T-helper 17 cell (primary cell): ENCODE measurements at regions not wholly inside any gene's neighbourhood (a gene's known extent, or its start where the extent isn't known, plus 50 kb on each side); places are given as distances from the start of the nearest gene placed in this dataset.

Experiments
- ATAC-seq: fragments of 150-1000 bp; cut with Tn5 transposase; 2 replicates; pipeline ENCODE4 v1.10.0; 2021; ENCODE audit warnings: mild to moderate bottlenecking, moderate library complexity
- DNase-seq, 3 donors: peaks; one replicate each; pipeline versions ENCODE4 v3.0.0 to v3.0.0-alpha.2; 2020 to 2021
- H3K9me3 ChIP-seq: one replicate; pipeline ENCODE4 v1.7.0; 2013; ENCODE audit warnings: low read length, mild to moderate bottlenecking; ENCODE audit not compliant: control insufficient read depth, poor library complexity, severe bottlenecking
- H3K27ac Mint-ChIP-seq: one replicate; pipeline ENCODE4 v1.8.0; 2022; ENCODE audit warnings: mild to moderate bottlenecking, moderate library complexity, mixed read lengths
- H3K27me3 Mint-ChIP-seq: one replicate; pipeline ENCODE4 v1.8.0; 2022; ENCODE audit warnings: mixed read lengths
- H3K36me3 Mint-ChIP-seq: one replicate; pipeline ENCODE4 v1.8.0; 2022; ENCODE audit warnings: low read depth, mixed read lengths
- H3K4me1 Mint-ChIP-seq: one replicate; pipeline ENCODE4 v1.8.0; 2022; ENCODE audit warnings: mild to moderate bottlenecking, mixed read lengths
- H3K4me3 Mint-ChIP-seq: one replicate; pipeline ENCODE4 v1.8.0; 2022; ENCODE audit warnings: mild to moderate bottlenecking, moderate library complexity, mixed read lengths

DNA sequence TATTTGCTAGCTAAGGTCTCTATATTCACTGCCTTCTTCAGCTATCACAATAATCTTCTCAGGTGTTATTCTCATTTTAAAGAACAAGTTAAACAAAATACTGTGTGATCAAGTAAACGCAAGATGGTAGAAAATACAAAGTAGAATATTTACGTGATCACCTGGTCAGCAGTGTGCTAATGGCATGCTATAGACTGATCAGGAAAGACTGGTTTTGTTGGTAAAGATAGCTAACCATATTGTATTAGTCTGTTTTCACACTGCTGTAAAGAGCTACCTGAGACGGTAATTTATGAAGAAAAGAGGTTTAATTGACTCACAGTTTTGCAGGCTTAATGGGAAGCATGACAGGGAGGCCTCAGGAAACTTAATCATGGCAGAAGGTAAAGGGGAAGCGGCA lies 50.4 kb downstream of the ZBTB38 start:
- peaks cover 15% of the 10 kb centered on the region for H3K36me3 Mint-ChIP-seq
- H3K4me3 Mint-ChIP-seq, result no peak overlapping the region
- H3K27me3 Mint-ChIP-seq, result no peaks in the 10 kb centered on the region
- ATAC-seq (no peak), DNase-seq (no peak)
- no peaks in the 10 kb centered on the region for H3K9me3 ChIP-seq
- H3K27ac Mint-ChIP-seq, result peak overlapping the region; percentile 1
- peaks cover 59% of the 10 kb centered on the region for H3K4me1 Mint-ChIP-seq

DNA sequence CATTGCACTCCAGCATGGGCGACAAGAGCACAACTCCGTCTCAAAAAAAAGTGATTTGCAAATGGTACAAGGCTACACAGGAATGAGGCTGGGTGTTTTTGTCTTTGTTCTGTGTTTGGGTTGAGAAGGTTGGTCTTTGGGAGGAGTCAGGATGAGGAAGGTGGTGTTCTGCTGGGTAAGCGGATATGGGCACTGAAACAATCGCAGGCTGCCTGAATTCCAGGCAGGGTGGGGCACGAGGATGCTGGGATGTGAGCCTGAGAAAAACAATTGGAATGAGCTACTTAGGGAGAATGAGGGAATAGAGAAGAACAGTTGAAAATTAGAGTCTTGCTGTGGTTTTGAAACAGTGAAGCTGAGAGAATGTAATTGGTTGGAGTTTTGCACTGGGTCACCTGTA lies 51.6 kb downstream of the ZBTB38 start:
- Mint-ChIP-seq H3K4me3 (no peak overlapping the region), H3K27ac (peak overlapping the region; percentile 67), H3K36me3 (peaks cover 12% of the 10 kb centered on the region), H3K4me1 (peaks cover 49% of the 10 kb centered on the region), H3K27me3 (no peaks in the 10 kb centered on the region)
- no peaks in the 10 kb centered on the region for H3K9me3 ChIP-seq
- ATAC-seq (no peak), DNase-seq (no peak)

DNA sequence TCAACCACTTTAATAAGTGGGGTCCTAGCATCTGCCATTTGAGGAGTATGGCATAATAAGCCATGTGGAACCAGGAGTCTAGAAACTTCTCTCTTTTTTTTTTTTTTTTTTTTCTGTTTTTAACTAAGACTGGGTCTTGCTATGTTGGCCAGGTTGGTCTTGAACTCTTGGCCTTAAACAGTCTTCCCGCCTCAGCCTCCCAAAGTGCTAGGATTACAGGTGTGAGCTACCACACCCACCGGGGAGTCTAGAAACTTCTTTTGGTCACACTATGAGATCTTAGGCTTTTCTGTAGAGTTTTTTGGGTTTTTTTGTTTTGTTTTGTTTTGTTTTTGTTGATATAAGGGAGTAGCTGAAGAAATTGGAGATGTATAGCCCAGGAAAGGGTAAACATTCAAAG lies 52.9 kb downstream of the ZBTB38 start:
- Mint-ChIP-seq H3K27me3 (no peaks in the 10 kb centered on the region), H3K4me3 (no peak overlapping the region), H3K27ac (peak overlapping the region; percentile 67), H3K4me1 (peaks cover 50% of the 10 kb centered on the region), H3K36me3 (peaks cover 11% of the 10 kb centered on the region)
- no peaks in the 10 kb centered on the region for H3K9me3 ChIP-seq
- no peak for ATAC-seq
- DNase-seq, result no peak

DNA sequence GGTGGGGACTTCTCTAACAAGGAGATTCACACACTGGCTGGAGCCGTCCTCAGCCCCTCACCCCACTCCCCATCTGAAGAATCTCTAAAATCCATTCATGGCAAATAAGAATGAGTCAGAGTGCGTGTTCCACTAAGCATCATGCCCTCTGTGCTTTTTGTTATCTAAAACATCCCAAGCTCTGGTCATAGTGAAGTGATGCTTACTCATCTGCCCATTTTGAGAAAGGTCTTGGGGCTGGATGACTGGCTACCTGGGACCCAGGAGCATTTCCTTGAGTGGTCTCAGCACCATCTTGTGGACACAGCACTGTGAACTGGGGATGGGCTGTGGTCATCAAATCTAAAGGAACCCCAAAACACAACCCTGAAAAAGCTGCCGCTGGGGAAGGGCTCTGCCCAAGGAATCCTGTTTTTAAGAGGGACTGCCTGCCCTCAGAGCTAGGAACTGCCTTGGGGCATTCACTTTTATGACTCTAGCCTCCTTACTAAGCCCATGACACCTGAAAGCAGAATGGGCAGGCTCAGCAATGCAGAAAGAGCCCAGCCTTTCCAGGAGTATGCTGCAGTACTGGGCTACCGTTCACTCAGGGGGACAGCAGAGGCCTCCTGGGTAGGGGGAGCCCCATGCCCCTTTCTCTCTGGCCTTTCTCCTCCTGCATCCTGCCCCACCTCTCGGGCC lies 53.5 kb downstream of the ZBTB38 start:
- ATAC-seq (no peak), DNase-seq (no peak)
- Mint-ChIP-seq H3K27me3 (no peaks in the 10 kb centered on the region), H3K27ac (peak overlapping the region; percentile 67), H3K36me3 (peaks cover 11% of the 10 kb centered on the region), H3K4me1 (peaks cover 49% of the 10 kb centered on the region), H3K4me3 (no peak overlapping the region)
- no peaks in the 10 kb centered on the region for H3K9me3 ChIP-seq

DNA sequence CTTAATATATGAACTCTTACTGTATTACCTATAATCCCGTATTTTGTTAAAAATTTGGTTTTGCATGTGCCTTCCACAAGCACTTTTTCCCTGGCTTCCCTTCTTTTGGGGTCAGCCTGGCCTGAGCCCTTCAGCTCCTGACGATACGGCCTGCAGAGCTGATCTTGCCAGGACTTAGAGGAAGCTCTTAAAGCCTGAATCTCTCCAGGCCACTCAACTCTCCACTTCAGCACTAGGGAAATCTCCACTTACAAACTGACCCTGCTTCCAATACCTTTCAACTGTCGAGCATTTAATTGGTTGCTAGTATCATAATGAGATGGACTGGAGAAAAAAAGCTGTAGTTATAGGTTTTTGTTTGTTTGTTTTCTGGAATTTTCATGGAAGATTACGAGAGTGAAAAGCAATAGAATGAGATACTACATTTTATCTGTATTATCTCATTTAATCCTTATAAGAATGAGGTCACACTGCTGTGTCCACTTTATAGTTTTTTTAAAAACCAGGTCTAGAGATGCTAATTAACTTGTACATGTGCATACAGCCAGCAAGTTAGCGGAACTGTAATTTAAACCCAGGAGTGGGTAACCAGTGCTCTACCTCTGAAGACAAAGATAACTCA lies 54.8 kb downstream of the ZBTB38 start:
- no peaks in the 10 kb centered on the region for H3K27me3 Mint-ChIP-seq
- peak overlapping the region; percentile 53 for H3K27ac Mint-ChIP-seq

DNA sequence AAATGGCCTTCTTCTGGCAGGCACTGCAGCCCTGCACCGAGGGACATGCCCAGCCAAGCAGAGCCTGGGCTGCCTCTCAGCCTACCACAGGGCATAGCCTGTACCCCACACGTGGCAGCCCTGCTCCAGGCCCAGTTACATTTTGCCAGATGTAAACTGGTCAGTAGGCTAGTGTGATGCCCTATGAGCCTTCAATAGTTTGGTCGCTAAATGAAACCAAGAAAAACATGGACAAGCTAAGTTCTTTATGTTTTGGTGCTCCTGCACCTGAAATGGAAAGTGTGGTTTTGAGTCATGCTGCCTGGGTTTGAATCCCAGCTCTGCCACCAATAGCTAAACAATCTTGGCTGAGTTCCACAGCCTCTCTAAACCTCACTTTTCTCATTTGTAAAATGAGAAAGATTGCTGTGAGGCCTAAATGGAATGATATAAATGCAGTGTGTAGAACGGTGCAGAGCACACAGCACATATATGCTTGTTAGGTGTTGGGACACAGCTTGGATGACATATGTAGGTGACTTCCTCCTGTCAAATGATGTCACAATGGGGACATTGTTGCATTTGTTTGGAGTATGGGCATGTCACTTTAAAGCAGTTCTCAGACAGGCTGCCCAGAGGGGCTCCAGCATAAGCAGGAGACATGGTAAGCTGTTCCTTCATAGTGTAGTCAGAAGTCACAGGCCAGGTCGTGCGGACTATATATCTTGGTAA lies 57.4 kb downstream of the ZBTB38 start:
- Mint-ChIP-seq H3K4me1 (peaks cover 40% of the 10 kb centered on the region), H3K27ac (peak overlapping the region; percentile 39), H3K4me3 (no peak overlapping the region), H3K36me3 (peaks cover 9% of the 10 kb centered on the region), H3K27me3 (no peaks in the 10 kb centered on the region)
- DNase-seq (no peak), ATAC-seq (no peak)
- no peaks in the 10 kb centered on the region for H3K9me3 ChIP-seq

More for the DNA sequence above, 54.8 kb downstream of the ZBTB38 start:
- ATAC-seq (no peak), DNase-seq (no peak)
- no peaks in the 10 kb centered on the region for H3K9me3 ChIP-seq
- H3K4me1 Mint-ChIP-seq, result peaks cover 50% of the 10 kb centered on the region
- peaks cover 6% of the 10 kb centered on the region for H3K36me3 Mint-ChIP-seq
- no peak overlapping the region for H3K4me3 Mint-ChIP-seq

DNA sequence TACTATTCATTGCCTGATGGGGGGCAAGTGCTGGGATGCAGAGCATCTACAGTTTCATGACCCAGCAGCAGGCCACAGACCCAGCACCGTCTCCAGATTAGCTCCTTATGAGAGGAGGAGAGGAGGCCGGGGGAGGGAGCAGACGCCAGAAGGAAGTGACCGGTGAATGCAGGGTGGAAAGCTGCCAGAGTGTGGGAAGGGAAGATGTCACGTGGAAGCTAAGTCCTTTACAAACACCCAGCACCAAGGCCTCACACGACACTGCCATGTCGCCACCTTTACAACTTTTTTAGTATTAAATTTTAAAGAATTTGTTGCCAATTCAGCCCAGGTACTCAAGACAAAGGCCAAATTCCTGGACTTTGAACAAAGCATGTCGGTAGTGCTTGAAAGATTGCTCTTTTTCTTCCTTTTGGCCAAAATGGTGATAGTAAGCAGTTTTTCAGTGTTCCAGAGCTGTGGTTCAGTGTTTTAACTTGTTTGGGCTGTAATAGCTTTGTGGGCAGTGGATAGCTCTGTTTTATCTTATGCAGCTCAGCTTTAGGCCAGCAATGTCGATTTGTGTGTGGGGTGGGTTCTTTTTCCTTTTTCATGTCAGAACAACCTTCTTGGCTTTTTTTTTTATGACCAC lies 58.2 kb downstream of the ZBTB38 start:
- H3K27me3 Mint-ChIP-seq, result no peaks in the 10 kb centered on the region
- peaks cover 36% of the 10 kb centered on the region for H3K4me1 Mint-ChIP-seq
- peaks cover 9% of the 10 kb centered on the region for H3K36me3 Mint-ChIP-seq
- peak overlapping the region; percentile 39 for H3K27ac Mint-ChIP-seq
- H3K9me3 ChIP-seq, result no peaks in the 10 kb centered on the region
- ATAC-seq, result no peak
- no peak overlapping the region for H3K4me3 Mint-ChIP-seq
- no peak for DNase-seq

DNA sequence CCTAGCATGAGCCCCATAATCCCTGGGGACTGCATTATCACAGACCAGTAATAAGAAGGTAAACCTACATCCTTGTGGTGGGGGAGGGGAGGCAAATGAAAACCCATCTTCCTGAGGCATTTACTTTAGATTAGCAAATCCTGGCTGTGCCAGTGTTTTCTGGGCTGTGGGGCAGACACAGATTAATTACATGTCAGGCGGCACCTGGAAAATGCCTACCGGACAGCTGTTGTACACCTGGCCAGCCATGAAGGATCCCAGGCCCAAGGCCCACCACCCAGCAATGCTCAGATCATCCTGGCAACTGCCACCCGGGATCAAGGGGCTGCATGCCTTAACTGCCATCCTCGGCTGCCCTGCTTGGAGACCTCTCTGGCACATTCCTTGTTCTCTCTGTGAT lies 59.1 kb upstream of the RASA2 start:
- peaks cover 9% of the 10 kb centered on the region for H3K36me3 Mint-ChIP-seq
- H3K9me3 ChIP-seq, result no peaks in the 10 kb centered on the region
- no peak overlapping the region for H3K27ac Mint-ChIP-seq
- no peaks in the 10 kb centered on the region for H3K27me3 Mint-ChIP-seq
- peaks cover 41% of the 10 kb centered on the region for H3K4me1 Mint-ChIP-seq
- ATAC-seq (no peak), DNase-seq (no peak)
- no peak overlapping the region for H3K4me3 Mint-ChIP-seq

DNA sequence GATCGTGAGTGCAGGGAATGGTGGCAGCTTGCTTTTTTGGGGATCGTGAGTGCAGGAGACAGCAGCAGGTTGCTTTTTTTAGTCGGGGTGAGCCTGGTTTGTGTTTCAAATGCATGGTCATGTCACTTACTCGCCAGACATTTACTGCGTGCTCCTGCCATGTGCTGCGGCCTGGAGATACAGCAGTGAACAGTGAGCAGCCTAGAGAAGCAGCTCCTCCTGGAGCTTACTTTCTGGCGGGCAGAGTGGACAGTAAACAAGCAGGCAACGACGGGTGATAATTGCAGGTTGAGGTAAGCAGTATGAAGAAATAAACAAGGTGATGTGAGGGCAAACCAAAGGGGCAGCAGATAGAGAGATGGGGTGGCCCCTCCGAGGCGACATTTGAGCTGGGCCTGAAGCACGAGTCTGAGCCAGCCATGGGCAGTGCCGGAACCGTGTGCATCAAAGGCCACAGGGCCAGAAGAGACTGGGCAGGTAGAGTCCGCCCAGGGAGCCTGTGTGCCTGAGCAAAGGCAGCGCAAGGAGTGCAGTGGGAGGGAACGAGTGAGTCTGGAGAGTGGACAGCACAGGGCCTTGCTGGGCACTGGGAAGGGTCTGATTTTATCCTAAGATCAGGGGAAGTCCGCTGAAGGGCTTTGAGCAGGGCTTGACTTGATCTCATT lies 57.3 kb upstream of the RASA2 start:
- no peak for DNase-seq
- peaks cover 40% of the 10 kb centered on the region for H3K4me1 Mint-ChIP-seq
- no peaks in the 10 kb centered on the region for H3K27me3 Mint-ChIP-seq
- ATAC-seq, result no peak
- H3K36me3 Mint-ChIP-seq, result peaks cover 11% of the 10 kb centered on the region
- peak overlapping the region; percentile 80 for H3K27ac Mint-ChIP-seq
- no peaks in the 10 kb centered on the region for H3K9me3 ChIP-seq
- no peak overlapping the region for H3K4me3 Mint-ChIP-seq

DNA sequence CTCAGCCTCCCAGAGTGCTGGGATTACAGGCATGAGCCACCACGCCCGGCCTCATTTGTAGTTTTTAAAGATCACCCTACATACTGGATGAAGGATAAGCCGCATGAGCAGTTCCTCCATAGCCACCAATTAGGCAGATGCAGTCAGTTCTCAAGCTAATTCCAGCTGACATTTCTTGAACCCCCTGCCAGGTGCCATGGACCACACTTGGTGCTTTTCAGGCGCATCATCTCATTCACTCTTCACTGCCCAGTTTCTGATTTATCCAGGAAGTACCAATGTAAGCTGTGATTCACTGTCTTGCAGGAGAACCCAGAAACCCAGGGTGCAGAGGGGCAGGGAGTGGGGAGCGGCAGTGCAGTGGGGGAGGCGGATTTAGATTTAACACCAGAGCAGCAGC lies 56.5 kb upstream of the RASA2 start:
- H3K27ac Mint-ChIP-seq, result peak overlapping the region; percentile 80
- peaks cover 11% of the 10 kb centered on the region for H3K36me3 Mint-ChIP-seq
- DNase-seq, result no peak
- no peaks in the 10 kb centered on the region for H3K9me3 ChIP-seq
- no peak for ATAC-seq
- peaks cover 36% of the 10 kb centered on the region for H3K4me1 Mint-ChIP-seq
- H3K4me3 Mint-ChIP-seq, result no peak overlapping the region
- no peaks in the 10 kb centered on the region for H3K27me3 Mint-ChIP-seq

DNA sequence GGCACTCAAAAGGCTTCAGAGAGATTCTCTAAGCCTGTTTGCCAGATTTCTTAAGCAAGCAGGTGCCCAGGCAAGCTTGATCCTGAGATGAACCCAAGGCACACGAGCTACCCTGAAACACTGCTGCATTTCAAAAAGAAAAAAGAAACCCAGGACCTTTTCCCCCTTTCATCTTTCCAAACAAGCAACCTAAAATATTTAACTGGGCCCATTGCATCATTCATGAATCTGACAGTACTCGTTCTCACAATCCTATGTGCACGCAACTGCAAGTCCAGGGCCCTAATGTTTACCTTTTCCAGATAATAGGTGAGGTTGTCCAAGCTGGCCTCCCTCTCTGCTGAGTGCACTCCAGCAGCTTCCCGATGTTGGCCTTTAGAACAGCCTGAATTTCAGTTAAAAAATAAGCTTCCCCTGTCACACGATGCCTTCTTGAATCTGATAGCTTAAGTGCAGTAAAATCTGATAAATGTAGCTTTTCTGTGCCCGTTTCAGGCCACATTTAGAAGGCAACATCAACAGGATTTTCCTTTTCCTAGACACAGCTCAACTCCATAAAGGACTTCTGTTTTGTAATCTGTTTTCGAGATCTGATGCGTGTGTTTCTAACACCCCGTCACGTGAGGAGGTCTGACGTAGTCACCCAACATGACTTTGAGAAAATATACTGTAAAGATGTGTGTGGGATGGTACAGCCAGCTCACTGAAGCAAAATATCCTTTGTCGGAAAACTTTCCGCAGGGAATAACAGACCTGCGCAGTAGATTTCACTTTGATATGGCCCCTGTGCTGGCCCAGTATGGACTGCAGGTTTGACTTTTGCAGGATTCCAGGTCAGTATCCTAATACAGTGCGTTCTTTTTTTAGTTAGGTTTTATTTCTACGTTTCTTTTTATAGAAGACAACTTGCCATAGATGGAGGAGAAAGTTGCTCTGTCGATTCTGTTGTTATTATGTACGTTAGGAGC lies 55.1 kb upstream of the RASA2 start:
- peaks cover 11% of the 10 kb centered on the region for H3K36me3 Mint-ChIP-seq
- DNase-seq (no peak), ATAC-seq (no peak)
- H3K9me3 ChIP-seq, result no peaks in the 10 kb centered on the region
- no peak overlapping the region for H3K4me3 Mint-ChIP-seq
- no peak overlapping the region for H3K27ac Mint-ChIP-seq
- peaks cover 33% of the 10 kb centered on the region for H3K4me1 Mint-ChIP-seq
- no peaks in the 10 kb centered on the region for H3K27me3 Mint-ChIP-seq

DNA sequence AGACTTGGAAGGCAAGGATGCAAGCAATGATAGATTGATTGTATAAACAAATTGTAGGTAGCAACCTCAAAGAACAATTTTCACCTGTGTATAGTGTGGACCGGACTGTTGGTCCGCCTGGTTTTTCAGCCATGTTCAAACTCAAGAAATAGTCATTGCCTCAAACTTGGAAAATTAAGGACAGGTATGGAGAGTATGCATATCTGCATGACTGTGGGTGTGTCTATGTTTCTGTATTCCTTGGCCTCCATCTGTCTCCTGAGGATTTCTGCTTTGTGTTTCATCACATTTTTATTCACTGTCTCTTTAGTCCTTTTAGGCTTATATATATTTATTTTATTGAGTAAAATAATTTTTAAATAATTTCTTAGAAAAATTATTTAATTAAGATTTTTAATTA lies 53.9 kb upstream of the RASA2 start:
- H3K4me1 Mint-ChIP-seq, result peaks cover 29% of the 10 kb centered on the region
- H3K4me3 Mint-ChIP-seq, result no peak overlapping the region
- no peaks in the 10 kb centered on the region for H3K9me3 ChIP-seq
- DNase-seq, result no peak
- H3K27me3 Mint-ChIP-seq, result no peaks in the 10 kb centered on the region
- H3K36me3 Mint-ChIP-seq, result peaks cover 11% of the 10 kb centered on the region
- no peak overlapping the region for H3K27ac Mint-ChIP-seq
- no peak for ATAC-seq
